ENCODE measurements at regions not wholly inside any gene's neighbourhood (a gene's known extent, or its start where the extent isn't known, plus 50 kb on each side); places are given as distances from the start of the nearest gene placed in this dataset.

DNA sequence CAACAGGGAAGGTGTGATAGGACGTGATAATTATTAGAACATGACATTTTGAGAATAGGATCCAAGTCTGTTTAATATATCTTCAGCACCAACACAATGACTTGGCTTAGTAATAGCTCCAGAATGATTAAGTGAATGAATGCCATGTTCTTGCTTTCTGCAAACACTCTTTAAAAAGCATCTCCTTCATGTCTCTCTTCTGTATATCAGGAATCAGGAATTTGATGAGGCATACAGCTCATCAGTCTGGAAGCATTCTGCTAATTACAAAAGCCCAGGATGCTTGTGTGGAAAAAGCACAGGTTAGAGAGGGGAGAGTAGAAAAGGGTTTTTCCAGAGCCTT is 113.0 kb upstream of the ZNF648 start:
- H3K27ac ChIP-seq (ENCODE audit: extremely low read length, insufficient read depth, low read length) = no peak overlapping the region
- H3K4me1 ChIP-seq (ENCODE audit: insufficient read depth, low read length) = peaks cover 16% of the 10 kb centered on the region
- H3K4me3 ChIP-seq (replicated peaks in 1 of 3; ENCODE audit: insufficient read depth in 1 of 3, low read depth in 2 of 3, low read length in 3 of 3) = no peak overlapping the region
- no peaks in the 10 kb centered on the region for H4K20me1 ChIP-seq (ENCODE audit: insufficient read depth, low read length)
- POLR2A ChIA-PET = no interaction called here
- H3K4me2 ChIP-seq (ENCODE audit: low read depth, low read length) = no peak overlapping the region
- CTCF ChIA-PET (ENCODE audit: low intra/inter-chr PET ratio, low total read pairs) = no interaction called here
- H3K9ac ChIP-seq (ENCODE audit: insufficient read depth, low read depth, low read length) = no peak overlapping the region
- WGBS (ENCODE audit: low lambda C conversion rate) = 53% methylated on average over 1 of the region's 1 CpG
- H3K9me3 ChIP-seq (ENCODE audit: low read length) = no peaks in the 10 kb centered on the region
- H3K27me3 ChIP-seq (ENCODE audit: control insufficient read depth in 1 of 2, insufficient read depth in 2 of 2, low read length in 2 of 2) = no peaks in the 10 kb centered on the region
- no TSS peak for BruUV-seq (replicated peaks)
- DNase-seq (ENCODE audit: low spot score) = no peak
- TF ChIP-seq, protein P1, sequence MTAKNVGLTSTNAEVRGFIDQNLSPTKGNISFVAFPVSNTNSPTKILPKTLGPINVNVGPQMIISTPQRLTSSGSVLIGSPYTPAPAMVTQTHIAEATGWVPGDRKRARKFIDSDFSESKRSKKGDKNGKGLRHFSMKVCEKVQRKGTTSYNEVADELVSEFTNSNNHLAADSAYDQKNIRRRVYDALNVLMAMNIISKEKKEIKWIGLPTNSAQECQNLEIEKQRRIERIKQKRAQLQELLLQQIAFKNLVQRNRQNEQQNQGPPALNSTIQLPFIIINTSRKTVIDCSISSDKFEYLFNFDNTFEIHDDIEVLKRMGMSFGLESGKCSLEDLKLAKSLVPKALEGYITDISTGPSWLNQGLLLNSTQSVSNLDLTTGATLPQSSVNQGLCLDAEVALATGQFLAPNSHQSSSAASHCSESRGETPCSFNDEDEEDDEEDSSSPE (CRISPR knock-in tag; IDR thresholded peaks at IDR 0.05) = no peak
- TF ChIP-seq HIVEP1 (CRISPR knock-in tag; IDR thresholded peaks at IDR 0.05) = no peak
- TF ChIP-seq CHD2 (IDR thresholded peaks at IDR 0.05; ENCODE audit: low read depth, low read length) = no peak
- no peak for TF ChIP-seq SP1 (IDR thresholded peaks at IDR 0.05)
- TF ChIP-seq SP1 (CRISPR knock-in tag; IDR thresholded peaks at IDR 0.05) = no peak
- no peak for TF ChIP-seq ZNF260 (CRISPR knock-in tag; IDR thresholded peaks at IDR 0.05; ENCODE audit: borderline replicate concordance, low read depth)
- no peak for TF ChIP-seq SMYD3 (CRISPR knock-in tag; IDR thresholded peaks at IDR 0.05)
- no peak for TF ChIP-seq ZFP1 (CRISPR knock-in tag; IDR thresholded peaks at IDR 0.05)
- no peaks in the 10 kb centered on the region for H3K79me2 ChIP-seq (ENCODE audit: insufficient read depth, low read length)
- no peaks in the 10 kb centered on the region for H3K36me3 ChIP-seq (replicated peaks in 1 of 2; ENCODE audit: control insufficient read depth in 1 of 2, insufficient read depth in 2 of 2, low read length in 2 of 2)
- in situ Hi-C loops (cut with HindIII; ENCODE audit: extremely low pct_ligation_motif_present, low pct_unique_long_range_greater_than_20kb) (no loop called here), intact Hi-C loops (cut with micrococcal nuclease; ENCODE audit: unreplicated experiment) (no loop called here)
- no peak overlapping the region for H2AFZ ChIP-seq (ENCODE audit: low read length)
- no peak for FAIRE-seq
- no peak for ATAC-seq

DNA sequence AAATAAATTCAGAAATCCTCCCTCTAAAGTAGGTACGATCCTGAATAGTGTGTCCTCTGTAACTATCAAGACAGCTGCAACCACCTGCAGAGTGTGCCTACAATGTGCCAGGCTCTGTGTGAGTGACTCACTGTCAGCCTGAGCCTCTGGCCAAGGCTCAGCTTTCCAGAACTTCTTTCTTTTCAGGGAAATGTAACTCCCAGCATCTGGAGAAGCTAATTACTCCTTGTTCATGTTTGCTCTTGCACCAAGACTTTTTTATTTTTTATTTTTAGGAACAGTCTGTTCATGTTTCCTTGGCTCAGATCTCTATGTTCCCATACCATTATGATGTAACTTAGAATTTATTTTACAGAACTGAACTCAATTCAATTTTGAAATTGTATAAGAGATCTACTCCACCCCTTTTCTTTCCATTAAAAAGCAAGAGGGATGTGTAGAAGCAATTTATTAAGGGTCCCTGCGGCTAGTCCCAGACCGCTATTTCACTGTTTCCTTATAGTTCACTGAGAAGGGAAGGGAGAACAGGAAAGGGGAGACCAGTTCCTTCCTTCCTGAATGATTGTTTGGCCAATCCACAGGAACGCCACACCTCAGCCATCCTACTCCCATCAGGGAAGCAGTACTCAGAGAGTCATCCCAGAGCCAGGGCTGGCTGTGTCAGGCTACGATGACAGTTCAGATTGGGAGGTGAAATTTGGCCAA is 112.4 kb upstream of the ZNF648 start:
- H3K27ac ChIP-seq (ENCODE audit: extremely low read length, insufficient read depth, low read length) = no peak overlapping the region
- TF ChIP-seq ZNF354B (CRISPR knock-in tag; IDR thresholded peaks at IDR 0.05) (no peak), TGIF2 (CRISPR knock-in tag; IDR thresholded peaks at IDR 0.05) (no peak), U2AF2 (IDR thresholded peaks at IDR 0.05; ENCODE audit: low read depth, low read length) (no peak), ZSCAN31 (CRISPR knock-in tag; IDR thresholded peaks at IDR 0.05; ENCODE audit: low read depth) (no peak), FOXJ3 (CRISPR knock-in tag; IDR thresholded peaks at IDR 0.05; ENCODE audit: borderline replicate concordance) (no peak), ZFAT (CRISPR knock-in tag; conservative IDR thresholded peaks at IDR 0.05) (no peak), FOXA3 (CRISPR knock-in tag; IDR thresholded peaks at IDR 0.05) (no peak), ZBTB42 (CRISPR knock-in tag; IDR thresholded peaks at IDR 0.05) (no peak)
- TF ChIP-seq, protein P2, sequence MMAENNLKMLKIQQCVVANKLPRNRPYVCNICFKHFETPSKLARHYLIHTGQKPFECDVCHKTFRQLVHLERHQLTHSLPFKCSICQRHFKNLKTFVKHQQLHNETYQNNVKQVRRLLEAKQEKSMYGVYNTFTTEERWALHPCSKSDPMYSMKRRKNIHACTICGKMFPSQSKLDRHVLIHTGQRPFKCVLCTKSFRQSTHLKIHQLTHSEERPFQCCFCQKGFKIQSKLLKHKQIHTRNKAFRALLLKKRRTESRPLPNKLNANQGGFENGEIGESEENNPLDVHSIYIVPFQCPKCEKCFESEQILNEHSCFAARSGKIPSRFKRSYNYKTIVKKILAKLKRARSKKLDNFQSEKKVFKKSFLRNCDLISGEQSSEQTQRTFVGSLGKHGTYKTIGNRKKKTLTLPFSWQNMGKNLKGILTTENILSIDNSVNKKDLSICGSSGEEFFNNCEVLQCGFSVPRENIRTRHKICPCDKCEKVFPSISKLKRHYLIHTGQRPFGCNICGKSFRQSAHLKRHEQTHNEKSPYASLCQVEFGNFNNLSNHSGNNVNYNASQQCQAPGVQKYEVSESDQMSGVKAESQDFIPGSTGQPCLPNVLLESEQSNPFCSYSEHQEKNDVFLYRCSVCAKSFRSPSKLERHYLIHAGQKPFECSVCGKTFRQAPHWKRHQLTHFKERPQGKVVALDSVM (CRISPR knock-in tag; IDR thresholded peaks at IDR 0.05) = no peak

More for the DNA sequence above, 112.4 kb upstream of the ZNF648 start:
- in situ Hi-C loops (cut with HindIII; ENCODE audit: extremely low pct_ligation_motif_present, low pct_unique_long_range_greater_than_20kb) = no loop called here
- WGBS (ENCODE audit: low lambda C conversion rate) = 82% methylated on average over 5 of the region's 5 CpGs
- no peak for FAIRE-seq
- Histone ChIP-seq H2AFZ (ENCODE audit: low read length) (no peak overlapping the region), H3K4me1 (ENCODE audit: insufficient read depth, low read length) (peaks cover 22% of the 10 kb centered on the region), H3K4me2 (ENCODE audit: low read depth, low read length) (no peak overlapping the region), H3K9ac (ENCODE audit: insufficient read depth, low read depth, low read length) (no peak overlapping the region), H3K9me3 (ENCODE audit: low read length) (no peaks in the 10 kb centered on the region), H3K4me3 (replicated peaks in 1 of 3; ENCODE audit: insufficient read depth in 1 of 3, low read depth in 2 of 3, low read length in 3 of 3) (no peak overlapping the region), H4K20me1 (ENCODE audit: insufficient read depth, low read length) (no peaks in the 10 kb centered on the region), H3K79me2 (ENCODE audit: insufficient read depth, low read length) (no peaks in the 10 kb centered on the region), H3K27me3 (ENCODE audit: control insufficient read depth in 1 of 2, insufficient read depth in 2 of 2, low read length in 2 of 2) (no peaks in the 10 kb centered on the region), H3K36me3 (replicated peaks in 1 of 2; ENCODE audit: control insufficient read depth in 1 of 2, insufficient read depth in 2 of 2, low read length in 2 of 2) (no peaks in the 10 kb centered on the region)
- intact Hi-C loops (cut with micrococcal nuclease; ENCODE audit: unreplicated experiment) = no loop called here
- ChIA-PET POLR2A (no interaction called here), CTCF (ENCODE audit: low intra/inter-chr PET ratio, low total read pairs) (no interaction called here)
- no peak for ATAC-seq
- BruUV-seq (replicated peaks) = no TSS peak
- DNase-seq (ENCODE audit: low spot score) = no peak
